SK-N-MC (cell line): ENCODE measurements at regions not wholly inside any gene's neighbourhood (a gene's known extent, or its start where the extent isn't known, plus 50 kb on each side); places are given as distances from the start of the nearest gene placed in this dataset.

Experiments
- EZH2 ChIP-seq: fragments of 200-600 bp; sonication (generic); IDR thresholded peaks from one replicate; pipeline ENCODE4 v1.6.1; 2017; ENCODE audit warnings: antibody characterized with exemption
- FOXP2 ChIP-seq: optimal IDR thresholded peaks from 2 replicates; pipeline ENCODE3; 2011; ENCODE audit warnings: mild to moderate bottlenecking, moderate library complexity; ENCODE audit not compliant: insufficient read depth; ENCODE audit errors: extremely low read length, control extremely low read depth

GRCh38 chr14:29042551-29042950 lies 276.0 kb downstream of the FOXG1 start:
- TF ChIP-seq EZH2 (no peak), FOXP2 (no peak)
